Hematopoietic multipotent progenitor cell (in vitro differentiated cells): ENCODE measurements at regions not wholly inside any gene's neighbourhood (a gene's known extent, or its start where the extent isn't known, plus 50 kb on each side); places are given as distances from the start of the nearest gene placed in this dataset.
"Not testable (repeated sequence)": the region's sequence is repeated elsewhere in the genome, so short reads cannot be mapped to it uniquely, and the experiment has no call there.

ENCODE experiments used
- DNase-seq, 3 donors: peaks; one replicate each; pipeline ENCODE4 v3.0.0-alpha.2; 2011 to 2015; ENCODE audit warnings: low read depth in 2 of 3, low spot score in 2 of 3

DNA sequence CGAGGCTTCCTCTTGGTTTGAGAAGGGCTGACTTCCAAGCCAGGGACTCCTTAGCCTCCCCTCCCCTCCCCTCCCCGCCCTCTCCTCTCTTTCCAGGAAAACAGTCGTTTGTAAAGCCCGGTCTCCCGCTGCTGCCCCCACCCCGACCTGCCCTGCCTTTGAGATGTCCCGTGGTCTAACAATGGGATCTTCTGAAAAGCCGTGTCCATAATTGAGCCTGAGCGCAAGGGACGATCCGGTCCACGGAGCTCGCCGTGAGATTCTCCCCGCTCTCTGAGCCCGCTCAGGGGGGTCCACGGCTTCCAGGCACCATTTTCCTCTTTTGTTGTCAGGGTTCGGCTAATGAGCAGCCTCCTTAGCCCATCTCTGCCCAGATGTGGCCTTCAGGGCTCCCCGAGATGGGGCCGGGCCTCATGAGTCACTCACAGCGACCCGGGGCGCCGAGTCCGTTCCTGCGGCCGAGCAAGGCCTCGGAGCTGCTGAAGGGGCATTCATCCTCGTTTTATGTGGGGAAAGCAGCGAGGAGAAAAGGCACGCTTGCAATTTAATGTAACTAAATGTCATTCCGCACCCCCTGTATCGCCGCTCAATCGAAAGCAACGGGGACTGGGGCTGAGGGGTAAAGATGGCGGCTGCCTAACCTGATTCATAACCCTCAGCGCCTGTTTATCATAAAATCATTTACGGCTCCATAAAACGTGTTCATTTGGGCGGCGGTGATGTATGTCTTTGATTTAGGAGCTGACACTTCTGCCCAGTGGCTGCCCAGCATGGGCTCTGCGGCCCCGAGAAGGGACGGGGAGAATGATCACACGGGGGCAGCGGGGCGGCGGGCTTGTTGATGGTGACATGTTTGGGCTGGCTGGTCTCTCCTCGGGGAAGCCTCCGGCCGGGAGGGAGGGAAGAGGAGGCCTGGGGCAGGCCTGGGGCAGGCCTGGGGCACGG is 232.6 kb upstream of the C1orf174 start:
- DNase-seq = no peak

DNA sequence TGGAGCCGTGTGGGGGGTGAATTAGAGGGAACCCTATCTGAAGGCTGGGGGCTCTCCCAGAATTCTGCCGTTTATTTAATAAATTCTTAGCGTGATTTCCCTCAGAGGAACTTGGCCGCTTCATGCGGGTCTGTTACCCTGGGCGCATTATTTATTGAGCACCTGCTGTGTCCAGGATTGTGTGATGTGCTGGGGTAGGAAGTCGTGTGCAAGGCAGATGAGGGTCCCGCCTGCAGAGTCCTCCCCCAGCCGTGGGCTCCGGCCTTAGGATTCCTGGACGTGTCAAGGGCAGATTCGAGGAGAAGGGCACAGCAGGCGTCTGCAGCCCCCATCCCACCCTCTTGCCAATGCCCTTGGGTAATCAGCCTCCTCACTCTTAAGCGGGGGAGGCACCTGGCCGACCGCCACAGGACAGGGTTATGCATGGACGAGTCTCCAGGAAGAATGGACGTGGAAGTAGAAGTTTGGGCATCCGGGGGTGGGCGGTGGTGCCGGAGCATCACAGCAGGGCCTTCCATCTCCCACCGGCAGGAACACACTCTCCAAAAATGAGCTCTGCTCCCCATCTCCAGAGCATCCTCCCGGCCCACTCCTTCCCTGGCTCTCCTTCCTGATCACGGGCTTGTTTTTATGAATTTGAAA is 233.3 kb upstream of the C1orf174 start:
- no peak for DNase-seq

GRCh38 chr1:4133939-4134321 is 233.9 kb upstream of the C1orf174 start:
- DNase-seq = no peak

DNA sequence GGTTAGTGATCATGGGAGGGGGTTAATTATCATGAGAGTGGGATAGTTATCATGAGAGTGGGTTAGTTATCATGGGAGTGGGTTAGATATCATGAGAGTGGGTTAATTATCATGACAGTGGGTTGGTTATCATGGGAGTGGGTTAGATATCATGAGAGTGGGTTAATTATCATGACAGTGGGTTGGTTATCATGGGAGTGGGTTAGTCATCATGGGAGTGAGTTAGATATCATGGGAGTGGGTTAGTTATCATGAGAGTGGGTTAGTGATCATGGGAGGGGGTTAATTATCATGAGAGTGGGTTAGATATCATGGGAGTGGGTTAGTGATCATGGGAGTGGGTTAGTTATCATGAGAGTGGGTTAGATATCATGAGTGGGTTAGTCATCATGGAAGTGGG is 235.8 kb upstream of the C1orf174 start:
- not testable (repeated sequence) for DNase-seq

DNA sequence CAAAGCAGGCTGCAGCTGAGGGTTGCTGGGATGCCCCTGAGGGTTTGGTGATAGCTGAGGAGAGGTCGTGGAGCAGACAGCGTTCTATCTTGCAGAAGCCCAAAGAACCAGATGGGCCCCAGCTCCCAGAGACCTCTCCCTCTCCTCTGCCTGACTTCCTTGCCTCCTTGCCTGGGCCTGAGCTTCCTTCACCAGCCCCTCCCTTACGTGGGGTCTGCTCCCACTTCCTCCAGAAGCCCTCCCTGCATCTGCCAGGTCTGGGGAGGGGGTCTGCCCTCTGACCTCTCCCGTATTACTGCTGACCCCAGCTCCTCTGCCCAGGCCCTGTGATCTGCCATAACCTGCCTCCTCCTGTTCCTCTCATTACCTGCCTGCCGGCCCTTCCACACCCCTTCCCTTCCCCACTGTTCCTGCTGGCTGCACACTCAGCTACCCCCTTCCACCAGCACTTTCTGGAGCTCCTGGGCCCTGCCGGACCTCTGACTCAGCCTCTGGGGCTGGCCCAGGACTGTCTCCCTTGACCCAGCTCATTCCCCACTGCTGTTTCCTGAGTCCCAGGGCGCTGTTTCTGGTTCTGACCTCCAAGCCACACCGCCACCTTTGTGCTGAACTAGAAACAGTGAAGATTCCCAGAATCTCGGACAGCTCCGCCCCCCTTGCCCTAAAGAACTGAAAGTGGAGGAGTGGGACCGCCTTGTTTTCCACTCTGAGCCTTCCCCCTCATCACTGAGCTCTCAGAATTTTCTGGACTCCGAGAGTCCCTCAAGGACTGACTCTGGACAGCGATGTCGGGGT is 237.7 kb upstream of the C1orf174 start:
- no peak for DNase-seq

GRCh38 chr1:4139646-4140045 is 239.6 kb upstream of the C1orf174 start:
- no peak for DNase-seq

DNA sequence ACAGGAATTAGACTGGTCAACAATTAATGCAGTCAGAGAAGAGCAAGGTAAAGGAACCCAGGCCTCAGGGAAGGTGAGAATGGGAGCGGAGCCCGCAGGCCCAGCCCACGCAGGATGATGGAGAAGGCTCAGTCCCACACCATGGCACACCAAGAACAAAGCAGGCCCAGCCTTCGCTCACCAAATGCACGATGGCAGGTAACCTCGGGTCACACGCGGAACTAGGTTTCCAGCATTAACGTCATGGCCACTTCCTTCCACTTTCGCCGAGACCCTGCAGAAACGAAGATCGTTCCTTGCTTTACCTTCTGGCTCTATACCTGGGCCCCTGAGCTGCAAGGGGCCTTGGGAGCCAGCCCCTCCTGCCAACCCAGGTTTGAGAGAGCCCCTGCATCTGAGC is 240.2 kb upstream of the C1orf174 start:
- DNase-seq = no peak

DNA sequence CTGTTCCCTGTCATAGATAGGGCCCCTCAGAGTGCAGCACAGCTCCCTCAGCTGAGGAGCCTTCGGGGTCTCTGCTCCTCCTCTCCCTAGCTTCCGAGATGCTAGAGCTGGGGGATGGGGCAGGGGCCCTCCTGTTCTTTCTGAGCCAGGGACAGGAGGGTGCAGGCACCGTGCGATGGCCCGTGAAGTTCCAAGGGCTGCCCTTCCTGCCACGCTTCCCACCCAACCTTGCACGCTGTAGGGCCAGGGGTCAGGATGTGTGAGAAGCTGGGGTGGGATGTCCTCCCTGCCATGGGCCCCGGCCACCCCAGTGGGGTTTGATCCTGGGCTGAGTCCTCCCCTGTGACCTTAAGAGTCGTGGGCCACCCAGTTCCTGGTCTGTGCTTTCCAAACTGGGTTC is 240.7 kb upstream of the C1orf174 start:
- DNase-seq = no peak

DNA sequence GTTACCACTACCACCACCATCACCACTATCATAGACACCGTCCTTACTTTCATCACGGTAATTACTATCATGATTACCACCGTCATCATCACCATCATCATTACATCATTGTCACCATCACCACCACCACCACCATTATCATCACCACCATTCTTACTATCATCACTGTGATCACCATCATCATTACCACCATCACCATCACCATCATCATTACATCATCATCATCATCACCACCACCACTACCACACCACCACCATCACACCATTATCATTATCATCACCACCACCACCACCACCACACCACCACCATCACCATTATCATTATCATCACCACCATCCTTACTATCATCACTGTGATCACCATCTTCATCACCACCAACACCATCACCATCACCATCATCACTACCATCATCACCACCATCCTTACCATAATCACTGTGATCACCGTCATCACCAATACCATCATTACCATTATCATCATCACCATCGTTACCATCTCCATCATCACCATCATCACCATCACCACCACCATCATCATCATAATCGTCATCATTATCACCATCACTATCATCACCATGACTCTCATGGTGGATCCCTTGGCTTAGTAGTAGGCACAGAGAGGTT is 244.4 kb upstream of the C1orf174 start:
- DNase-seq = no peak

DNA sequence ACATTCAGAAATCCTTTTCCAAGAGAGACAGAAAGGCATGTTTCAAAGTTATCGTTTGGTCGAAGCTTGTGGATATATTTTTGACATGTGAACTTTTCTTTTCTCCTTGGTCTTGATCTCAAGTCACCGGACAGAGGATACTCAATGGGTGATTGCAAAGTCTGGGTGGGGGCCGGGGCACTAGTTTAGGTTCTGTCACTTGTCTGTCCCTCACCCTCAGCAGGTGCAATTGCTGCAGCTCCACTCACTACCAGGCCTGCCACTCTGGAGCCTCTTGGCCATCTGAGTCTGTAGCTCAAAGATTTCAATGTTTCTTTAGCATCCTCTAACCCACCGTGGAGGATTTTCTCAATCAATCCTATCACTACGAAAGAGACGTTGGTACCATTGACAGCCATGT is 246.0 kb upstream of the C1orf174 start:
- no peak for DNase-seq

DNA sequence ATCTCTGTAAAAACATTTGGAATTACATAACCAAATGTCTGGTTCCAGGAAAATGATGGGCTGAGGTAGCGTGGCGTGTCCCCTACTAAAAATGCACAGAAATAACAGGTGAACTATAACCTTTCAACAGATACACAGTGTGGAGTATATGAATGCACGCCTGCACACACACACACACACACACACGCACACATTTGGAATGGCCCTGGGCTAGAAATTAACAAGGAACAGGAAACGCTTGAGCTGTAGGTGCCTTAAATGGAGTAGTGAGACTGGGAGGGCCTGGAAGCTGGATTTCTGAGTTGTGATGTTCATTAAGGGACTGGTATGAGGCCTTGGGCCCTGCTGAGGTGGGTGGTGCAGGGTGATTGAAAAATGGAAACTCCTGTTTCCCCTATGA is 246.5 kb upstream of the C1orf174 start:
- no peak for DNase-seq

GRCh38 chr1:4147509-4147908 is 247.4 kb upstream of the C1orf174 start:
- no peak for DNase-seq

DNA sequence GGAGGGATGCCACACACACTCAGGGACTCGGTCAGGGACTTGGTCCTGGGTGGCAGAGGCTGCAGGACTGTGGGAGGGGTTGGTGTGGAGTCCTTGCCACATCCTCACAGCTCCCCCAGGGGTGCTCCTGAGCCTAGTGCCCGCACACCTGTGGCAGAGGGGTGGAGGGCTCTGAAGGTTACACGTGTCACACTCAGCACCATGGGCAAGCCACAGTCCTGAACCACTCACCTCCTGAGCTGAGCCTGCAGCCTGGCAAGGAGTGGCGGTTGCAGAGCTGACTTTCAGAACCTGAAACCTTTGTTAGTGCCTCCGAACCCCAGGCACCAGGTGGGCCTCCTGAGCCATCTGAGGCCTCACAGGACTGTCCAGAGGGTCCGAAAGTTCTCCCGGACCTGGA is 249.2 kb upstream of the C1orf174 start:
- no peak for DNase-seq

DNA sequence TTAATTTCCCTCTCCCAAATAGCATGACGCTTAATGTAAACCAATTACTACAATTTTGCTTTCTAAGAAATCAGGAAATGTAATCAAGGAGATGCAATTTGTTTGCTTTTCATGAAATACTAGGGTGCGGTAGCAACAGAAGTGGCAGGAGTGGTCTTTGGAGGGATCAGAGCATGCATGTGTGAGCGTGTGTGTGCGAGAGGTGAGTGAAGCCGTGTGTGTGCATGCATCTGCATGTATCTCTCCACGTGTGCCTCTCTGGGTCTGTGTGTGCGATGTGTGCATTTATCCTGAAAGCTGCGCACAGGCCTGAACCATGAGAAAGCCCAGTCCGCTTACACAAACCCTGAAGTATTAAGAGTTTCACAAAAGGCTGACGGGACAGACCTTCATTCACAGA is 249.8 kb upstream of the C1orf174 start:
- no peak for DNase-seq

DNA sequence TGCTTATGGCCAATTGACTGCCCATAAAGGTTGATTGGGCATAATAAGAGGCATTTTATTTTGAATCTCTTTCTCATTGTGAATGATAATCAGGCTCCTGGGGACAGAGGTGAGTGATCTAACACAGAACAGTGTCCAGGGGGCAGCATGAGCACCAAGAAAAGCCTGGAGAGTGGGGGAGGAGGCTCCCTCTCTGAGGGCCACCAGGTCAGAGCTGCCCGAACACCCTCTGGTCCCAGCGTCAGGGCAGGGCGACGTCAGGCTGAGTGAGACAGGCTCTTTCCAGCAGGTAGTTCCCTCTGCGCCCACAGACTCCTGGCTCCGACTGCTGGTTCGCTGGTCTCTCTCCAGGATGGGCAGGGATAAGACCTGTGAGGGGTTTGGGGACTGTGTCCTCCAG is 250.2 kb upstream of the C1orf174 start:
- DNase-seq = no peak

GRCh38 chr1:4152266-4152665 is 252.2 kb upstream of the C1orf174 start:
- no peak for DNase-seq

- no peak for DNase-seq
These were observed 253.5 kb upstream of the C1orf174 start for GRCh38 chr1:4153571-4153970.

- no peak for DNase-seq
These were observed 256.3 kb upstream of the C1orf174 start for GRCh38 chr1:4156241-4156973.

GRCh38 chr1:4160181-4160580 is 260.1 kb upstream of the C1orf174 start:
- DNase-seq = no peak

GRCh38 chr1:4161366-4162006 is 261.4 kb upstream of the C1orf174 start:
- no peak for DNase-seq
